ENCODE measurements at regions not wholly inside any gene's neighbourhood (a gene's known extent, or its start where the extent isn't known, plus 50 kb on each side); places are given as distances from the start of the nearest gene placed in this dataset.

DNA sequence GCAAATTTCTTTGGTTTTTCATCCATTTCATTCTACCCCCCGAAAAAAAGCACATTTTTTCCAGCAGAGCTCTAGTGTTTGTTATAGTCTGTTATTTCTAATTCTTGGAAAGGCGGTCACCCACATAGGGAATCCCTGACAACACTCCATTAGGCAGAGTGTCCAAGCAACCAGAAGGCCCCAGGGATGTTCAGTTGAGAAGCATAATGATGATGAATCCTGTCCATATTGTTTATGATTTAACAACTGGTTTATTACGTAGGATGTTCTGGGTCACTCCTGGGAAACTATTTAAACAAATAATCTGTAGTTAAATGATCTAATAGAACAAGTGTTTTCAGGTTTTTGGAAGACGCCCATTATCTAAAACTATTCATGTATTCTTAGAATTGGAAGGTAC, 388.7 kb downstream of the TNS1 start:
- DNase-seq (ENCODE audit: low read depth) = no peak
- TF ChIP-seq, protein P1, sequence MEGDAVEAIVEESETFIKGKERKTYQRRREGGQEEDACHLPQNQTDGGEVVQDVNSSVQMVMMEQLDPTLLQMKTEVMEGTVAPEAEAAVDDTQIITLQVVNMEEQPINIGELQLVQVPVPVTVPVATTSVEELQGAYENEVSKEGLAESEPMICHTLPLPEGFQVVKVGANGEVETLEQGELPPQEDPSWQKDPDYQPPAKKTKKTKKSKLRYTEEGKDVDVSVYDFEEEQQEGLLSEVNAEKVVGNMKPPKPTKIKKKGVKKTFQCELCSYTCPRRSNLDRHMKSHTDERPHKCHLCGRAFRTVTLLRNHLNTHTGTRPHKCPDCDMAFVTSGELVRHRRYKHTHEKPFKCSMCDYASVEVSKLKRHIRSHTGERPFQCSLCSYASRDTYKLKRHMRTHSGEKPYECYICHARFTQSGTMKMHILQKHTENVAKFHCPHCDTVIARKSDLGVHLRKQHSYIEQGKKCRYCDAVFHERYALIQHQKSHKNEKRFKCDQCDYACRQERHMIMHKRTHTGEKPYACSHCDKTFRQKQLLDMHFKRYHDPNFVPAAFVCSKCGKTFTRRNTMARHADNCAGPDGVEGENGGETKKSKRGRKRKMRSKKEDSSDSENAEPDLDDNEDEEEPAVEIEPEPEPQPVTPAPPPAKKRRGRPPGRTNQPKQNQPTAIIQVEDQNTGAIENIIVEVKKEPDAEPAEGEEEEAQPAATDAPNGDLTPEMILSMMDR (IDR thresholded peaks at IDR 0.05; ENCODE audit: insufficient read depth, low read length) = no peak
- no peak overlapping the region for H3K4me3 ChIP-seq (ENCODE audit: low read depth, low read length)

DNA sequence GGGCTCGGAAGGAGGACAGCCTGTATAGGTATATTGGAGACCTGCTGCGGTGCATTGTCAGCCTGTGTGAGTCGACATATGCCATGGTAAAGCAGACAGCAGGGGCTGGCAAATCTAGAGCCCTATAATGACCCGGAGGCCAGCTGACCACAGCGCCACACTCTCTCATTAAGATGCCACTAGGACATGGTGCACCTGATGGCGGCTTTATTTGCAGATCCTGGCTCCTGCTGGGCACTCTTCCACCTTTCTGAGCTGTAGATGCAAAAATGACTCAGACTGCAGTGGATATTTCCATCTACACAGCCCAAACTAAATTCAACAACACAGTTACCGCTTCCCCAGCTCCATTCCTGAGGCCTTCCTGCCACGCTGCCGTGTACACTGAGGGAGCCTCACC, 389.9 kb downstream of the TNS1 start:
- TF ChIP-seq, protein P1 (IDR thresholded peaks at IDR 0.05; ENCODE audit: insufficient read depth, low read length) = no peak
- DNase-seq (ENCODE audit: low read depth) = no peak
- H3K4me3 ChIP-seq (ENCODE audit: low read depth, low read length) = no peak overlapping the region

DNA sequence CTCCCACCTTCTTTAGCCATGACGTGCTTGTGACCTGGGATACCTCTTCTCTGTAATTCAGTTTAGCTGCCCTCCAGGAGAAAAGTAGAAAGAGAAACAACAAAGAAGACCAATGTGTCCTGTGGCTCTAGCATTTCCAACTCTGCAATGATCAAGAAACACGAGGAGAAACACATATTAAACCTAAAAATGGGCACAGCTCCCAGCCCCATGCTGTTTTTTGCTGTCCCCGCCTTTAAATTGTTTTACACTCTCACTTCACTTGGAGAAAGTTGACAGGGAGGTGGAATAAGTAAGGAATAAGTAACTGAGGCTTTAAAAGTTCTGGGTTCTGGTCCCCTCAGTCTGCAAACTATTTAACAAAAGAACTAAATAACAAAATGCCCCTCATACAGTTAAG, 390.6 kb downstream of the TNS1 start:
- no peak for DNase-seq (ENCODE audit: low read depth)
- no peak overlapping the region for H3K4me3 ChIP-seq (ENCODE audit: low read depth, low read length)
- TF ChIP-seq, protein P1 (IDR thresholded peaks at IDR 0.05; ENCODE audit: insufficient read depth, low read length) = no peak

DNA sequence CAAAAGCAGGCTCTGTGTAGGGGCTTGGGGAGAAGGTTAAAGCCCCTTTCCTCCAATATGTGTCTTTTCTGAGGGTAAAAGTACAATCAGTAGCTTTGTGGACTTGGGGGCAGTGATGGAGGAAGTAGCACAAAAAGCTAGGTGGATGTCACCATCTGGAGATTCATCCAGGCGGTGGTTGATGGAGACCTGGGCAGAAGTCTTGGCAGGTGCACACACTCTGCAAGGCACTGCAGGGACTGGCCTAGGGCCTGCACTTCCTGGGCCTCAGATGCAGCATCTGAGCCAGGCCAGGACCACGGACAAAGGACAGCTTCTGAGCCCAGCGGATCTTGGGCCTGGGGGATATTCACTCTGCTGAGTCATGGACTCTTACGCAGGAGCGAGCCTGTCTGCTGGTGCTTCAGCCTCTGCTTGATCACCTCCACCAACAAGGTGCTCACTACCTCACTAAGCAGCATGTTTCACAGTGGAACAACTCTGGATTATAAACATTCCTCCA, 391.1 kb downstream of the TNS1 start:
- H3K4me3 ChIP-seq (ENCODE audit: low read depth, low read length) = no peak overlapping the region
- DNase-seq (ENCODE audit: low read depth) = no peak
- TF ChIP-seq, protein P1 (IDR thresholded peaks at IDR 0.05; ENCODE audit: insufficient read depth, low read length) = no peak

DNA sequence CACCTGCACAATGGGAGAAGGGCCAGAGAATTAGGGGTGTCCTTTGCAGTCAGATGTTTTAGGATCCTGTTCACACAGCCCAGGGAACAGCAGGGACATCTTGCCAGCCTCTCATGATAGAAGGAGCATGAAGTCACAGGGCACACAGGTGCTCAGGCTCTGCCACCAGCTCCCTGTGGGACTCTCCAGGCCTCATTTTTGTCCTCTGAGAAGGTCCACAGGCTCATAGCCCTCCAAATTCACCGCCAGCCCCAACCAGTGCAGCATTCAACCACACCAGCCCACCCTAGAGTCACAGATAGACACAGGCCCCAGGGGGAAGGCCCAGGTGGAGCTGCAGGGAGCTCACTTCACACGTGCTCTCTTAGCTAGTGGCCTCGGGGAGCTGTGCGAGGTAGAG, 391.7 kb downstream of the TNS1 start:
- H3K4me3 ChIP-seq (ENCODE audit: low read depth, low read length) = no peak overlapping the region
- DNase-seq (ENCODE audit: low read depth) = no peak
- TF ChIP-seq, protein P1 (IDR thresholded peaks at IDR 0.05; ENCODE audit: insufficient read depth, low read length) = no peak

DNA sequence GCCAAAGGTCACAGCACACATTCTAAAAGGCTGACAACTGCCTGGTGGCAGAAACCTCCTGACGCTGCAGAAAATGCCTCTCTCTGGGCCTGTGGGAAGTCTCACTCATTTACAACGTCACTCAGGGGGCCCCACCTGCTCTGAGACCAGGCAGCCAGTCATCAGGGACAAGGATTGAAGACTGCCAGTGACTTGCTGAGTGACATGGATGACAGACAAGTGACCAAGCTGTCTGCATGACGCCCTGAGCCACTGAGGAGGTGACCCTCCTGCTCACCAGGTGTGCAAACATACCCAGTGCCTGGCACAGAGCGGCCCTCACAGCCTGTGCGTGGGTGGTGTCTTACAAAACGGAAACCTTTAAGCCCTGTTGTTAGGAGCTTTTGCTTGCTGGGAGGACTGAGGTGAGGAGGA, 392.4 kb downstream of the TNS1 start:
- no peak for DNase-seq (ENCODE audit: low read depth)
- TF ChIP-seq, protein P1 (IDR thresholded peaks at IDR 0.05; ENCODE audit: insufficient read depth, low read length) = no peak
- no peak overlapping the region for H3K4me3 ChIP-seq (ENCODE audit: low read depth, low read length)

DNA sequence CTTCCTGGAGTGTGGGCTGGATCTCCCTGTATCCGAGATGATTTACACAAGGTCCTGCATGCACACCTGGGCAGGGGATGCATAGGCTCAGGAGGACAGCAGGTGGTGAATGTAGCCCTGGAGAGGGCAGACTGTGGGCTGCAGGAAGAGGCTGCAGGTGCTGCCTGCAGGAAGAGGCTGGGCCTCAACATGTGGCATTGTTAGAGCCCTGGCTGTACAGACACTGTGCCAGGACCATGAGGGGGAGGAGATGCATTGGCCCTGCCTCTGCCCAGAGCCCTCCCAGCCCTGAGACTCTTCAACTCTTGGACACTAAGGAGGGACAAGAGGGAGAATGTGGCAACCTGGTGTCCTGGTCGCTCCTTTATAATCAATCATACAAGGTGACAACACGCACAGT, 392.8 kb downstream of the TNS1 start:
- DNase-seq (ENCODE audit: low read depth) = no peak
- H3K4me3 ChIP-seq (ENCODE audit: low read depth, low read length) = no peak overlapping the region
- TF ChIP-seq, protein P1 (IDR thresholded peaks at IDR 0.05; ENCODE audit: insufficient read depth, low read length) = no peak

All from fibroblast of the aortic adventitia (primary cell).